HT1080 (cell line): ENCODE measurements at regions not wholly inside any gene's neighbourhood (a gene's known extent, or its start where the extent isn't known, plus 50 kb on each side); places are given as distances from the start of the nearest gene placed in this dataset. TPM values are rescaled to one million over a fixed set of nuclear protein-coding genes. Genes with fewer than 3 reads are reported as not detected.

ENCODE experiments used
- small RNA-seq: library from RNA; depleted of rRNA; stranded (forward); fragments of <200 nt; gene quantifications from one replicate; pipeline ENCODE3, GENCODE V24; 2014

Small RNAs in the stretch of these regions (small RNA-seq; reads per million reads assigned to genes)
- not detected for gene MIR297
- gene RNU6-289P, result not detected
